Choroid plexus epithelial cell (primary cell): ENCODE measurements at regions not wholly inside any gene's neighbourhood (a gene's known extent, or its start where the extent isn't known, plus 50 kb on each side); places are given as distances from the start of the nearest gene placed in this dataset.

Experiments used
- DNase-seq: peaks from one replicate; pipeline ENCODE4 v3.0.0-alpha.2; 2010; ENCODE audit warnings: low read depth
- H3K4me3 ChIP-seq: 2 replicates; pipeline ENCODE4 v1.5.1; 2011; ENCODE audit warnings: low read depth, mild to moderate bottlenecking, control low read depth, low read length, moderate library complexity
- TF ChIP-seq, protein P1 (sequence below): conservative IDR thresholded peaks from 2 replicates; pipeline ENCODE4 v1.5.1; 2011; ENCODE audit warnings: low read depth, mild to moderate bottlenecking, control low read depth, inconsistent platforms, low read length, moderate library complexity

GRCh38 chr20:24360531-24360930, 108.9 kb upstream of the SYNDIG1 start:
- no peak overlapping the region for H3K4me3 ChIP-seq
- no peak for DNase-seq
- TF ChIP-seq, protein P1, sequence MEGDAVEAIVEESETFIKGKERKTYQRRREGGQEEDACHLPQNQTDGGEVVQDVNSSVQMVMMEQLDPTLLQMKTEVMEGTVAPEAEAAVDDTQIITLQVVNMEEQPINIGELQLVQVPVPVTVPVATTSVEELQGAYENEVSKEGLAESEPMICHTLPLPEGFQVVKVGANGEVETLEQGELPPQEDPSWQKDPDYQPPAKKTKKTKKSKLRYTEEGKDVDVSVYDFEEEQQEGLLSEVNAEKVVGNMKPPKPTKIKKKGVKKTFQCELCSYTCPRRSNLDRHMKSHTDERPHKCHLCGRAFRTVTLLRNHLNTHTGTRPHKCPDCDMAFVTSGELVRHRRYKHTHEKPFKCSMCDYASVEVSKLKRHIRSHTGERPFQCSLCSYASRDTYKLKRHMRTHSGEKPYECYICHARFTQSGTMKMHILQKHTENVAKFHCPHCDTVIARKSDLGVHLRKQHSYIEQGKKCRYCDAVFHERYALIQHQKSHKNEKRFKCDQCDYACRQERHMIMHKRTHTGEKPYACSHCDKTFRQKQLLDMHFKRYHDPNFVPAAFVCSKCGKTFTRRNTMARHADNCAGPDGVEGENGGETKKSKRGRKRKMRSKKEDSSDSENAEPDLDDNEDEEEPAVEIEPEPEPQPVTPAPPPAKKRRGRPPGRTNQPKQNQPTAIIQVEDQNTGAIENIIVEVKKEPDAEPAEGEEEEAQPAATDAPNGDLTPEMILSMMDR = no peak

GRCh38 chr20:24359321-24360027, 110.0 kb upstream of the SYNDIG1 start:
- no peak overlapping the region for H3K4me3 ChIP-seq
- TF ChIP-seq, protein P1 = no peak
- DNase-seq = no peak

- TF ChIP-seq, protein P1 = no peak
- DNase-seq = no peak
- H3K4me3 ChIP-seq = no peak overlapping the region
These were observed 111.5 kb upstream of the SYNDIG1 start for GRCh38 chr20:24357931-24358330.

- H3K4me3 ChIP-seq = no peak overlapping the region
- TF ChIP-seq, protein P1 = no peak
- DNase-seq = peak; percentile 21
These were observed 112.3 kb upstream of the SYNDIG1 start for GRCh38 chr20:24357177-24357576.

DNA sequence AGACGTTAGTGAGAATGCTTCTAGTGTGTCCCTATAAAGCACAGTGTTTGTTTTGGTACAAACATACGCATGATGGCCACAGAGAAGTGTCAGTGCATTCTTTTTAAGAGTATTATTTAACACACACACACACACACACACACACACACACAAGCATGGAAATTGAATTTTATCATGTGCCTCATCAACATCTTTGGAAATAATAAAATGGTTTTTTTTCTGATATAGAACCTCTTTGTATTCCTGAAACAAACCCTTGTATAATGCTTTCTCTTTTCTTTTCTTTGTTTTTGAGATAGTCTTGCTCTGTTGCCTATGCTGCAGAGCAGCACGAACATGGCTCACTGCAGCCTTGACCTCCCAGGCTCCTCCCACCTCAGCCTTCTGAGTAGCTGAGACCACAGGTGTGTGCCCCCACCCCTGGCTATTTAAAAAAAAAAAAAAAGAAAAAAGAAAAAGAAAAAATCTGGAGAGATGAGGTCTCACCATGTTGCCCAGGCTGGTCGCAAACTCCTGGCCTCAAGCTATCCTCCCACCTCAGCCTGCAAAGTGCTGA, 116.2 kb upstream of the SYNDIG1 start:
- no peak for DNase-seq
- TF ChIP-seq, protein P1 = no peak
- no peak overlapping the region for H3K4me3 ChIP-seq

DNA sequence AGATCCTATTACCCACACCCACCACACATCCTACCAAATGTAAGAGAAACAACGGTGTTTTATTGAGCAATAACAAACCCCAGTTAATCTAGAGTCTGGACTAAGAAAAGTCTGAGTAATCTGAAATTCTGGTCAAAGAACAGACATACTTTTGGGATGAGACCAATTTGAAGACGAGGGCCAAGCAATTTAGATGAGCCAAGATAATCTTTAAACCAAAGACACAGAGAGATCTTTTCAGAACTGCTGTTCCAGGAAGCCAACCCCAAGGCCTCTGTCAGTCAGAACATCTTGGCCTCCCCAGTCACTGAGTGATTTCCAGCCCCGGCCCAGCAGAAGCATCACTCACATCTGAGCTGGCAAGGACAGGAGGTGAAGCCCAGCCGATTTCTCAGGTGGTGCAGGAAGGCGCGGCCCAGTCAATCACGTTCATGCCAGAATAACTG, 118.5 kb upstream of the SYNDIG1 start:
- peak; percentile 48 for DNase-seq
- no peak overlapping the region for H3K4me3 ChIP-seq
- TF ChIP-seq, protein P1 = no peak

DNA sequence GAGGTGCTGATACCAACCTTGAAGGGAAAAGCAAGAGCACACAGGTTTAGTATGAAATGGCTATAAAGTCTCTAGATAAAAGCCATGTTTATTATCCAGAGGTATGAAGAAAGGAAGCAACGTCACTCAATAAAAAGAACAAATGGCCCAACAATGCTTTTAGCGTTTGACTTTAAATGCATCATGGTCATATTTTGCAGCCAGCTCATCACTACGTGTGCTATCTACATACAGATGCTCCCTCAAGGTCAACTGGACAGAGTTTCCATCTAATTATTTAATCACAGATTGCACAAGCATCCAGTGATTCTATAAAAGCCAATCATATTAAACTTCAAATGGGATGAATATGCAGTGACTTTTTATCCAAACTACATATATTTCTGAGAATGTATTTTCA, 127.6 kb upstream of the SYNDIG1 start:
- H3K4me3 ChIP-seq = no peak overlapping the region
- no peak for DNase-seq
- TF ChIP-seq, protein P1 = no peak
